ENCODE measurements at regions not wholly inside any gene's neighbourhood (a gene's known extent, or its start where the extent isn't known, plus 50 kb on each side); places are given as distances from the start of the nearest gene placed in this dataset.
"Not testable (repeated sequence)": the region's sequence is repeated elsewhere in the genome, so short reads cannot be mapped to it uniquely, and the experiment has no call there.

- TF ChIP-seq, protein P1, sequence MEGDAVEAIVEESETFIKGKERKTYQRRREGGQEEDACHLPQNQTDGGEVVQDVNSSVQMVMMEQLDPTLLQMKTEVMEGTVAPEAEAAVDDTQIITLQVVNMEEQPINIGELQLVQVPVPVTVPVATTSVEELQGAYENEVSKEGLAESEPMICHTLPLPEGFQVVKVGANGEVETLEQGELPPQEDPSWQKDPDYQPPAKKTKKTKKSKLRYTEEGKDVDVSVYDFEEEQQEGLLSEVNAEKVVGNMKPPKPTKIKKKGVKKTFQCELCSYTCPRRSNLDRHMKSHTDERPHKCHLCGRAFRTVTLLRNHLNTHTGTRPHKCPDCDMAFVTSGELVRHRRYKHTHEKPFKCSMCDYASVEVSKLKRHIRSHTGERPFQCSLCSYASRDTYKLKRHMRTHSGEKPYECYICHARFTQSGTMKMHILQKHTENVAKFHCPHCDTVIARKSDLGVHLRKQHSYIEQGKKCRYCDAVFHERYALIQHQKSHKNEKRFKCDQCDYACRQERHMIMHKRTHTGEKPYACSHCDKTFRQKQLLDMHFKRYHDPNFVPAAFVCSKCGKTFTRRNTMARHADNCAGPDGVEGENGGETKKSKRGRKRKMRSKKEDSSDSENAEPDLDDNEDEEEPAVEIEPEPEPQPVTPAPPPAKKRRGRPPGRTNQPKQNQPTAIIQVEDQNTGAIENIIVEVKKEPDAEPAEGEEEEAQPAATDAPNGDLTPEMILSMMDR (IDR thresholded peaks at IDR 0.05), result no peak
- TF ChIP-seq ZFX (IDR thresholded peaks at IDR 0.05; ENCODE audit: borderline replicate concordance), result no peak
These were observed 100.2 kb upstream of the CXCL13 start for GRCh38 chr4:77505275-77505957.

DNA sequence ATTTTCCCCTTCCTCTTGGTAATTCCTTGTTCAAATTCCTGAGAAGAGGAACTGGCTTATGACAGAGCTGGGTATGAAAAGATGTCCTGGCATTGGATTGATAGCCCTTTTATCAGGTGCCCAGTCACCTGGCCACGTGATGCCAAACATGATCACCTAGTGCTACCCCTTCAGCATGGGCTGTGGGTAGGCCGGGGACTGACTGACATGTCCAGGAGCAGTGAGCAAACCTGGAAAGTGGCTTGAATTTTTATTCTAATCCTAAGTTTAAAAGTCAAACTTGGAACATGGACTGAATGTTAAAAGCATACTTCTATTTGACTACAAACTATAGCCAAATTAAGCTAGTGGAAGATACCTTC is 99.7 kb upstream of the CXCL13 start:
- no peak overlapping the region for H3K27ac ChIP-seq
- no peak for TF ChIP-seq ZFX (IDR thresholded peaks at IDR 0.05; ENCODE audit: borderline replicate concordance)
- TF ChIP-seq, protein P1 (IDR thresholded peaks at IDR 0.05), result no peak

More at GRCh38 chr4:77505275-77505957, 100.2 kb upstream of the CXCL13 start:
- no peak overlapping the region for H3K27ac ChIP-seq

- H3K27ac ChIP-seq, result no peak overlapping the region
- TF ChIP-seq, protein P1 (IDR thresholded peaks at IDR 0.05), result no peak
- TF ChIP-seq ZFX (IDR thresholded peaks at IDR 0.05; ENCODE audit: borderline replicate concordance), result no peak
These were observed 95.3 kb upstream of the CXCL13 start for GRCh38 chr4:77510367-77510766.

GRCh38 chr4:77525538-77525937 is 80.1 kb upstream of the CXCL13 start:
- TF ChIP-seq, protein P1 (IDR thresholded peaks at IDR 0.05), result no peak
- H3K27ac ChIP-seq, result no peak overlapping the region

- not testable (repeated sequence) for H3K27ac ChIP-seq
These were observed 77.7 kb upstream of the CXCL13 start for GRCh38 chr4:77527900-77528299.

GRCh38 chr4:77538144-77538543 is 67.5 kb upstream of the CXCL13 start:
- no peak for TF ChIP-seq ZFX (IDR thresholded peaks at IDR 0.05; ENCODE audit: borderline replicate concordance)
- TF ChIP-seq, protein P1 (IDR thresholded peaks at IDR 0.05), result no peak
- peak overlapping the region; percentile 70 for H3K27ac ChIP-seq

- peak overlapping the region; percentile 70 for H3K27ac ChIP-seq
- TF ChIP-seq, protein P1 (IDR thresholded peaks at IDR 0.05), result no peak
- no peak for TF ChIP-seq ZFX (IDR thresholded peaks at IDR 0.05; ENCODE audit: borderline replicate concordance)
These were observed 67.0 kb upstream of the CXCL13 start for GRCh38 chr4:77538574-77539157.

Data from 22Rv1 (cell line).